Ecto neural progenitor cell (in vitro differentiated cells): ENCODE measurements at regions not wholly inside any gene's neighbourhood (a gene's known extent, or its start where the extent isn't known, plus 50 kb on each side); places are given as distances from the start of the nearest gene placed in this dataset.
"Not testable (repeated sequence)": the region's sequence is repeated elsewhere in the genome, so short reads cannot be mapped to it uniquely, and the experiment has no call there.

Source experiments
- DNase-seq: peaks from one replicate; pipeline ENCODE4 v3.0.0-alpha.2; 2018; ENCODE audit warnings: low spot score

DNA sequence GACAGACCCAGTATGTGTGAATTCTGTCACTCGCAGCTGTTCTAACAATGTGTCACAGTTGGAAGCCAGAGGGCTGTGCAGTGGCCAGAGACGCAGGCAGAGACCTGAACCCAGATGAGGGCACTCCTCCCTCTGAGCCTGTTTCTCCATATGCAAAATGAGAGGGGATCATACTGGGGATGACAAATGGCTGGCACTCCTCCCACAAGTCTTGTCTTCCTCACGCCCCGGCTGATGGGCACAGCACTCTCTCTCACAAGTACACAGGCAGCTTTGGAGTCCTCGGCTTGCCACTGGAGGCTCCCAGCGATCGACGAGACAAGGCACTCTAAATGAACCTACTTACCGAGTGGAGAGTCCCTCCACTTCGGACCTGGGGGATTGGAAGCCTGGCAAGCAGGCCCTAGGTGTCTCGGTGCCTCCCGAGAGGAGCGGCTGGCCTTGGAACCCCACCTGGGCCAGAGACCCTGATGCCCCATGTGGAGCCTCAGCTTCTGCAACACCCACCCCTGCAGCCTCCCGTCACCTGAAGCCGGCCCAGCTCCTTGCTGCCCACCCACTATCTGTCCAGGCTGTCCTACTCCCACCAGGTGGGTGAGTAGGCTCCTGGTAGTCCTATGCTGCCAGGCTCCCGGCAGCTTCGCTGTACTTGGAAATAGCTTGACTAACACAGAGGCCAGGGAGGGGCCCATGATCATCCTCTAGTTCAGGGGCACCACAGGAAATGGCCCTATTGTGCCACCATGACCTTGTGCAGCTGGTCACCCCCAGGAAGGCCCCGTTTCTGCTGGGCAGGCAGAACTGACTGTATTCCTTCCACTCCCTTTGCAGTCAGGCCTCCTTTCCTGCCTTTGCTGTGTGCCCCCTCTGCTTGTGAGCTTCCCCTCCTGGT, 65.0 kb upstream of the IQSEC1 start:
- peak; percentile 41 for DNase-seq

DNA sequence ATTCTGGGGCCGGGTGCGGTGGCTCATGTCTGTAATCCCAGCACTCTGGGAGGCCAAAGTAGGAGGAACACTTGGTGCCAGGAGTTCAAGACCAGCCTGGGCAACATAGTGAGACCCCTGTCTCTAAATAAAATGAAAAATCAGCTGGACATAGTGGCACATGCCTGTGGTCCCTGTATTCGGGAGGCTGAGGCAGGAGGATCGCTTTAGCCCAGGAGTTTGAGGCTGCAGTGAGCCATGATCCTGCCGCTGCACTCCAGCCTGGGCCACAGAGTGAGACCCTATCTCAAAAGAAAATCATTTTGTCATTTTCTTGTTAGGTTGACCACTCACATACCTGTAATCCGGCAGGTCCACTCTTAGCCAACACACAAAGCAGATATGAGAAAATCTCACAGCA, 63.6 kb upstream of the IQSEC1 start:
- DNase-seq, result not testable (repeated sequence)

DNA sequence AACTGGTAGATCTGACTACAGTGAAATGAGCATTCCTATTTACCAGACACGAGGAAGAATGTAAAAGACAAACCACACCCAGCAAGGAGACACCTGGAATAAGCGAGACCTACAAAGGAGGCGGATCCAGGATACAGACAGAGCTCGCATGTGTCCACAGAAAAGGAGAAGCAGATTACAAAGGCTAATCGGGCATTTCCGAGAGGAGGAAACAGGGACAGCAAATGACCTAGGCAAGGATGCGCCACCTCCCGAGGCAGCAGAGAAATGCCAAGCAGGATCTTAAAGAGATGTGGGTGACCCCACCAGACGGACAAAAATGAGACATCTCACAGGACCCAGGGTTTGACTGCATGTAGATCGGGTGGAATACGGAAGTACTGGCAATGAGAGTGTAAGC, 63.2 kb upstream of the IQSEC1 start:
- peak; percentile 30 for DNase-seq

DNA sequence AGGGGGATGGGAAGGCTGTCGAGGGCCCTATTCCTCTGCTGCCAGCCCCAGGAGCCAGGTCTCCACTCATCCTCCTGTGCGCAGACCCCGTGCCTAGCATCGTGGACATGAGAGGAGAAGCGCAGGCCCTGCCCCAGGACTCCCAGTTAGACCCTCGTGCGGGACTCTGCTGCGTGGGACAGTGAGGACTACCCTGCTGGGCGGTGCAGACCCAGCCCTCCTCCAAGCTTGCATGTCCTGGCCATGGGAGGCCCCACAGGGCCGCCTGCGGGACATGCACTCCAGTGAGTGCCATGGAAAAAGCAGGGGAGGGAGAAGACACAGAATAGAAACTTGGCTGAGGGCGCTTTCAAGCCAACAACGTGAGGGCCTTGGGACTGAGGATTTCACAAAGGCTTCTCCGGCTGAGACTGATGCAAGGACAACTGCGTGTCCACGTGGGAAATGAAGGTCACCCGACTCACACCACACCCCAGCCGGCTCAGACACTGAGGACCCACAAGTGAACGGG, 62.6 kb upstream of the IQSEC1 start:
- peak; percentile 40 for DNase-seq

DNA sequence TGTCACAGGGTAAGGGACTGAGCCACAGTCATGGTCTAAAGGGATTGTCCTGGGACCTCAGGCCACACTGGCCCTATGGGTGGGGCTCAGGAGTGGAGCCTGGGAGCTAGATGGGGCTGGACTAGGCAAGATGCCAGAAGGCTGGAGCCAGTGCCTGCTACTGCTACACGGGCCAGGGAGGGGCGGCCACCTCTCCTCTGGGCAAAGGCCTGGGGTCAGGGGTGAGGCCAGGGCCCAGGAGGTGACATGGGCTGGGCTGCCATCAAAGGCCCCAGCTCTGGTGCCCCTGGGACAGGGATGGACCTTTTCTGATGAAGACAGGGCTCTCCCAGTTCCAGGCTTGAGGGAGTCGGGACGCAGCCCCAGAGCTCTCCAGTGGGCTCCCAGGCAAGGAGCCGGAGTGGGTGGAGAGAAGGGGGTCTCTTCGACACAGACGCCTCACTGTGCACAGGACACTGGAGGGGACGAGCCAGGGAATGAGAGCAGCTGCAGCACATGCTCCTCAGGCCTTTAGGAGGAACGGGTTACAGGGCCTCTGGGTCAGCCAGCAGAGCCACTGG, 62.1 kb upstream of the IQSEC1 start:
- DNase-seq, result peak; percentile 39

DNA sequence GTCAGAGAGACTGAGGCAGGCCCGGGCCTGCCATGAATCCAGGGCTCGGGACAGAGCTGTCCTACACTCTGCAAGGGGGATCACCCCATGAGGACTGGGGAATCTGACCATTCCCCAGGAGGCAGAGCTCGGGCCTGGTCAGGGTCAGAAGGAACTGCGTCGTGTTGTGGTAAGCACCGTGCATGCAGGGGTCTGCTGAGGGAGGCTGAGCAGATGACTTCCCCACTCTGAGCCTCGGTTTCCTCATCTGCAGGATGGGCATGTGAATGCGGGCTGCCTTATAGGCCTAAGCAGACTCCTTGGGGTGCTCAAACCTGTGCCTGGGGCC, 61.6 kb upstream of the IQSEC1 start:
- DNase-seq, result no peak

DNA sequence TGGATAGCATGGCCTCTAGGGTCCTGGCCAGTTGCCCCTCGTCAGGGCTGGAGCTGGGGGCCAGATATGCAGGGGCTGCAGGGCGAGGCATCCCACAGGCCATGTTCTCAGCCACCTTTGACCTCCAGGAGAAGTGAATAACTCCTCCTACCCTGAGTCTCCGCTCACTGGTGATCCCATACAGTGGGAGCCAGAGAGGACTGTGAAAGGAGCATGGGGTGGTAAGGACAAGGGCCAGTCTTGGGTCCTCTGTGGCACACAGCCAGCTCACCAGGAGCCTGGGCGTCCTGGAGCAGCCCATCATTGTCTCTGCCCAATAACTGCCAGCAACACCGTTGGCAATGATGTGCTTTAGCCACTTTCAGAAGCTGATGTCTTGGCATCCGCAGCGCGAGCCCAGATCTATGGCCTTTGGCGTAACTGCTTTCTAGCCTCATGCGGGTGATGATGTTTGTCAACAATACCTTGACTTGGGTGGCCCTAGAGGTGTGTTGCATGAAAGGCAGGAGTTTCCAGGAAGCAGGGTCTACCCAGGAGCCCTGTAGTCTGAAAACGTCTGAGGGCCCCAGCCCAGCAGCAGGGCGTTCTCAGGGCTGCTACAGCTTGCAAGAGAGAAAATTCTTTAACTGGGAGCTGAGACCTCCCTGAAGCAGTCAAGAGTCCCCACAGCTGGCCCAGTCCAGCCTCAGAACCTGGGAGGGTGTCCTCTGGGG, 61.1 kb upstream of the IQSEC1 start:
- peak; percentile 35 for DNase-seq

DNA sequence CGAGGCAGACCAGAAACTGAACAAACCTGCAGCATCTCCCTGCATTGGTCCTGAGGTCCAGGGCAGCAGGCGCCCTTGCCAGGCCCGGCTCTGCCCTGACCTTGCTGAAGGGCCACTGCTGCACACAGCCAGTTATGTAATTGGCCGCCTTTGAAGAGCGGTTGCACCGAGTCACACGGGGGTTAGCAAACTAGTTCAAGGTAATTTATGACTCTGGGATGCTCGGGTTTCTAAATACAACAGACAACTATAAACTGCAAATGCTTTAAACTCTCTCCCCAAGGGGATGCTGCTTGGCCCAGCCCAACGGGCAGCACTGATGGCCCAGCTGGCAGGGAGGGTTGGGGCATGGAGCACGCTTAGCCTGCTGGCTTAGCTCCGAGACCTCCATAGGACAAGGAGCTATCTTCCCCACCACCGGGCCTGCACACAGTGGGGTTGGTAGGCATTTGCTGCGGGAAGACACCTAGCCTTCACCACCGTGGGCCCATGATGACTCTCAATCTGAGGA, 60.3 kb upstream of the IQSEC1 start:
- DNase-seq, result peak; percentile 23

DNA sequence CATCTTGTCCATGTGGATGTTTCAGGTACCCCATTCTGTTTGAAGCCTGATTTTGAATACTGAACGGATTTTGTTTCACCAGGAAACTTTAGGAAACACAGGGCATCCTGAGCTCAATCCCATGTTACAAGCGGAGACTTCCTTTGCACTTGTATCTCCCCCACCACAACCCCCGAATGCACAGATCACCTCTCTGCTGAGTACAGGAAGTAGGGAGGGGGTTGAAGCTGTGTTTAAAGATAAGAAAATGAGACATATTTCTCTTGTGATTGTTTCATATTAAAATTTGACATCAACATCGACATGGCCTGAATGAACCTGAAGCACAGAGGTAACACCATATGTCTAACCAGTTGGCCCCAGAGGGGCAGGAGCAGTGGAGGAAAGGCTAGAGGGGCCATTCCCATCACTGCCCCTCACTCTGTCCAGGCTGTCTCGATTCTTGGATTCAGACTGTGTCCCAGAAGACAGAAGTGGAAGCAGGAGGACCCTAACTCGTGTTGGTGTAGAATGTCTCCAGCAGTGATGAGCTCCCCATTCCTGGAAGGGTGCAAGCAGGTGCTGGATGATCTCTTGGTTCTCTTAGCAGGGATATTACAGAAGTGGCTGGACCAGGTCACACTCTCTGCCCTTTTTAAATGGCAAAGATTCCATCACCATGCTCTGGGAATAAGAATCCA, 59.6 kb upstream of the IQSEC1 start:
- peak; percentile 27 for DNase-seq

DNA sequence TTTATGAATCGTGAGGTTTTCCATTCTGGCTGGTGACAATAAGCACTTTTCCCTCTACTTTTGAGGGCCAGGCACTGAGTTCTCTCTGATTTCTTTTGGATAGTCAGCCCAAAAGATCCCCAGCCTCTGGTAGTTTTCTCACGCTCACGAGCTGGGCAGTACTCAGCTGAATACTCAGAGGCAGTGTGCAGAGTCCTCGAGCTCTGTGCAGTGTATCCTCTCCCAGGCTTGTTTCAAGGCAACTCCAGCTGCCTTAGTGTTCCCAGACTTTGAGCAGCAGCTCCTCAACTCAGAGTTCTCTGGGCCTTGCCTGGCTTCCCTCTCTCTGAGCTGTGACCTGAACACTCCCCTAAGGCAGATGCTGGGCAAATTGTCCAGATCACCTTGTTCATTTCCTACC, 59.1 kb upstream of the IQSEC1 start:
- DNase-seq, result no peak

DNA sequence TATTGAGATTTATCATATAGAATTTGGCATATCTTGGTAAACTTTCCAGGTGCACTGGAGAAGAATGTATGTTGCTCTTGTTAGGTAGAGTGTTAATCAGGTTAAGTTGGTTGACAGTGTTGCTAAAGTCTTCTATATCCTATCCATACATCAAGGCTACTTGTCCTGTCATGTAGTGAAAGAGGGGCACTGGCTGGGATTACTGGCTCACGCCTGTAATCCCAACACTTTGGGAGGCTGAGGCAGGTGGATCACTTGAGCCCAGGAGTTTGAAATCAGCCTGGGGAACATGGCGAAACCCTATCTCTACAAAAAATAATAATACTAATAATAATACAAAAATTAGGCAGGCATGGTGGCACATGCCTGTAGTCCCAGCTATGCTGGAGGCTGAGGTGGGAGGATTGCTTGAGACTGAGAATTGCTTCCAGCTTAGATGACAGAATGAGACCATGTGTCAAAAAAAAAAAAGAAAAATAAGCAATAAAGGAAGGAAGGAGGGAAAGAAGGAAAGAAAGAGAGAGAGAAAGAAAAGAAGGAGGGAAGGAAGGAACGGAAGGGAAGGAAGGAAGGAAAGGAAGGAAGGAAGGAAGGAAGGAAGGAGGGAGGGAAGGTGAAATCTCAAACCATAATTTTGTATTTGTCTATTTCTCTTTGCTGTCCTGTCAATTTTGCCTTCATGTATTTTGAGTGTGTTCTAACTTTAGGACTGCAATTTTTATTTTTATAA, 57.4 kb upstream of the IQSEC1 start:
- peak; percentile 10 for DNase-seq

DNA sequence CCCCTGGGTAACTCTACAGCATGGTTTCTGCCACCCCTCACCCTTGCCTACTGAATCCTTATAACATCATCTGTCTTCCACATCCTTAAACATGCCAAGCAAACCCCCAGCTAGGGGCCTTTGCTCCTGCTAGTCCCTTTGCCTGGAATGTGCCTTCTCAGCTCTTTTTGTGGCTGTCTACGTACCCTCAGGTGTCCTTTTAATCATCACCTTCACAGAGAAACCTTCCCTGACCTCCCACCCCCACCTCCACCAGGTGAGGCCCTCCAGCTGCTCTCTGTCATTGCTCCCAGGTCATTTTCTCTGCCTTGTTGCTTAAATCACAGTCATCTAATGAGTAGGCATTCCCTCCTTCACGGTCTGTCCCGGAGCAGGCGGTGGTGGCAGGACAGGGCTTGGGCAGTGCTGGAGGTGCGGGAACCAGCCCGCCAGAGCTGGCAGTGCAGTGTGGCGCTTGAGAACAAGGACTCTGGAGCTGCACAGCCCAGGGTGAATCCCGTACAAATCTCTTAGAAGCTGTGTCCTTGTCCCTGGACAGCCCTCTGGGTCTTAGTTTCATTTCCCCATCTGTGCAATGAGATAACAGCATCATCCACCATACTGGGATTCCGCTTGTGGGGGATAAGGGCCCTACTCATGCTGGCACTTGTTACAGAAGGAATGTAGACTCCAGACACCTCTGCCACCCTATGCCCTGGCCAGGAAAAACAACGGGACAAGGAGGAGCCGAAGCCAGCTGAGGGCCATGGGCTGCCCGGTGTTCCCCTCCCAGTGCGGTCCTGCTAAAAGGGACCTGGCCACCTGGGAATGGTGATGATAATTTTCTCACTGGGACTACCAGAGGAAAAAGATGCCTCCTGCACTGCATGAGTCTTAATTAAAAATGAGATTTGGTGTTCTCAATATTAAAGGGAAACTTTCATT, 52.1 kb upstream of the IQSEC1 start:
- no peak for DNase-seq

DNA sequence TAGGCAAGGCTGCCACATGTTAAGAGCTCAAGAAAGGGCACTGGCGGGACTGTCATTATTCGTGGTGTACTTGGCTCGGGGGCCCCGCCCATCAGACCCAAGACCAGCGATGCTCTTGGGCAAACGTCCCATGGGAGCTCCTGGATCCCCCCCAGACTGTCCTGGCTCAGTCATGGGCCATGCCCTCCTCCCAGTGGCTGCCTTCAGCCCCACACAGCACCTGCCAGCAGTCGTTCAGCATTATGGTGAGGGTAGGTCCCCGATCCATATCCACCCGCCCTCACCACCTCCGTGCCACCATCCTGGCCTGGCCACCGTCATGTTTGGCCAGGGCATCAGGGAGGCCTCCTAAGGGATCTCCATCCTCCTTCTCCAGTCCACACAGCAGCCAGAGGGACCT, 51.4 kb upstream of the IQSEC1 start:
- no peak for DNase-seq

DNA sequence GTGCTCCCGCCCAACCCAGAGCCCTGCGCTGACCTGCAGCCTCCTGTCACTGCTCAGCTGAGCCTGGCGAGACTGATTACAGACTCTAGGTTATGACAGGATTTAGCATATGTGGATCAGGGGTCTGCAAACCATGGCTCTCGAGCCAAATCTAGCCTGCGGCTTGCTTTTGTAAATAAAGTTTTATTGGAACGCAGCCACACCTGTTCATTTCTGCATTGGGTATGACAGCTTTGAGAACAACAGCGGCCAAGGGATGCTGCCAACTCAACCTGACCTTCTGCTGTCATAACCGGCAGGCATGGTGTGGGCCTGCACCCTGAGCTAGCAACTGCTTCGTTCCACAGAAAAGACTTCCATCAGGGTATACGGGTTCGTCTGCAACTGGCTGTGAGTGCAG, 50.5 kb upstream of the IQSEC1 start:
- DNase-seq, result no peak

DNA sequence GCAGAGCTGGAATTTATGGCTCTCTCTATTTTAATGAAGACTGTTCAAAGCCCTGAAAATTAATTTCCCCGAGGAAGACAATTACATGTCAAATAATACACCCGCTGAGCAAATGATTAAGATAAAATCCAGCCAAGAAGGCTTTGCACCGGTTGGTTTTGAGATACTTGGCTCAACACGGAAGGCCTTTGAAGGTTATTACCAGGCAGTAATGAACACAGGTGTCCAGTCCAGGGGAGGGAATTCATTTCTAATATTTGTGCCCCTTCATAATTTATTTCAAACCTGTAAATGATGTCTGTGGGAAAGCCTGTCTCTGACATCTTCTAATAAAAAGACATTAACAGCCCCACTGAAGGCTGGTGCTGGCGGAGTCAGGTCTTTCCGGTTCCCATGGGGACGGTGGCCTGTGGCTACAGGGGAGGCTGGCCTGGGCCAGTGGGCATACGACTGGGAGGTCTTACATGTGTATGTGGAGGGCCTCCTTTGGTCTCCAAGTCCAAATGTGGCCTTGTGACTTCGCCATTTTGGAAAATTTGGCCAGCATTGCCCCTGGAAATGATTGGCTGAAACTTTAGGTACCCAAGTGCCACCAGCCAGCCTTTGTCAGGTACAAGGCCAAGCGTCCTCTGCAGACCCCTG, 49.9 kb upstream of the IQSEC1 start:
- DNase-seq, result no peak
